HepG2 (cell line): ENCODE measurements at regions not wholly inside any gene's neighbourhood (a gene's known extent, or its start where the extent isn't known, plus 50 kb on each side); places are given as distances from the start of the nearest gene placed in this dataset.

Experiments used
- KDM1A ChIP-seq: IDR thresholded peaks from 2 replicates; pipeline ENCODE4 v1.6.1; 2016; ENCODE audit warnings: missing compliant biosample characterization
- SRSF1 ChIP-seq: fragments of 200-400 bp; formaldehyde crosslinking; optimal IDR thresholded peaks from 2 replicates; pipeline ENCODE3; 2017; ENCODE audit warnings: mild to moderate bottlenecking, low read depth, low read length, moderate library complexity
- ZBTB7A ChIP-seq: sonication (generic); formaldehyde crosslinking; IDR thresholded peaks from 2 replicates; pipeline ENCODE4 v1.8.0; 2022; ENCODE audit warnings: mild to moderate bottlenecking, missing genetic modification reagents

DNA sequence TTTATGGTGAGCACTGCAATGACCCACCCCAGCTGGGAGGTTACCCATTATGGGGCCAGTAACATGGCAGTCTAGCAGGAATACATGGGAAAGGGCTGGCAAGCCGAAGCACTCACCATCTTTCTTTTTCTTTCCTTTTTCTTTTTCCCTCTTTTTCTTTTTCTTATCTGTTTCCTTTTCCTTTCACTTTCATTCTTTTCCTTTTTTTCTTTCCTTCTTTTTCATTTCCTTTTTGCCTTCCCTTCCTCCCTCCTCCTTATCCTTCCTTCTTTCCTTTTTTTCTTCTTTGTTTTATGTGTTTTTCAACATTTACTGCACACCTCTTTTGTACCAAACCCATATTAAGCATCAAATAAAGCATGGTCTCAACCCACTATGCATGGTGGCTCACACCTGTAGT is 501.1 kb downstream of the MED13L start:
- TF ChIP-seq KDM1A (CRISPR knock-in tag) (no peak), SRSF1 (no peak), ZBTB7A (no peak)
